Hepatocyte (in vitro differentiated cells): ENCODE measurements at regions not wholly inside any gene's neighbourhood (a gene's known extent, or its start where the extent isn't known, plus 50 kb on each side); places are given as distances from the start of the nearest gene placed in this dataset.

ENCODE experiments used
- DNase-seq: peaks from one replicate; pipeline ENCODE4 v3.0.0-alpha.2; 2016; ENCODE audit warnings: low spot score
- H2AFZ ChIP-seq: fragments of 200-600 bp; sonication (generic); 2 replicates; pipeline ENCODE4 v1.6.0; 2016; ENCODE audit warnings: antibody characterized with exemption, mild to moderate bottlenecking
- H3K27ac ChIP-seq: fragments of 200-600 bp; sonication (generic); 2 replicates; pipeline ENCODE4 v1.5.1; 2016; ENCODE audit warnings: mild to moderate bottlenecking
- H3K27me3 ChIP-seq: fragments of 200-600 bp; sonication (generic); 2 replicates; pipeline ENCODE4 v1.6.1; 2016
- H3K36me3 ChIP-seq: fragments of 200-600 bp; sonication (generic); replicated peaks from 2 replicates; pipeline ENCODE4 v1.5.1; 2016; ENCODE audit warnings: low read depth; ENCODE audit not compliant: insufficient read depth
- H3K4me1 ChIP-seq: fragments of 200-600 bp; sonication (generic); 2 replicates; pipeline ENCODE4 v1.5.1; 2016; ENCODE audit warnings: mild to moderate bottlenecking, moderate library complexity; ENCODE audit not compliant: insufficient read depth
- H3K4me2 ChIP-seq: fragments of 200-600 bp; sonication (generic); 2 replicates; pipeline ENCODE4 v1.6.0; 2016
- H3K4me3 ChIP-seq: fragments of 200-600 bp; sonication (generic); 2 replicates; pipeline ENCODE4 v1.5.1; 2016; ENCODE audit warnings: mild to moderate bottlenecking
- H3K79me2 ChIP-seq: fragments of 200-600 bp; sonication (generic); 2 replicates; pipeline ENCODE4 v1.6.0; 2017; ENCODE audit warnings: mild to moderate bottlenecking
- H3K9me2 ChIP-seq: fragments of 200-600 bp; sonication (generic); replicated peaks from 2 replicates; pipeline ENCODE4 v1.6.0; 2017; ENCODE audit warnings: mild to moderate bottlenecking; ENCODE audit not compliant: insufficient read depth
- H3K9me3 ChIP-seq: fragments of 200-600 bp; sonication (generic); 2 replicates; pipeline ENCODE4 v1.5.1; 2016; ENCODE audit warnings: low read depth, mild to moderate bottlenecking
- H4K20me1 ChIP-seq: fragments of 200-600 bp; sonication (generic); 2 replicates; pipeline ENCODE4 v1.6.0; 2016; ENCODE audit warnings: mild to moderate bottlenecking; ENCODE audit not compliant: insufficient read depth, poor library complexity, severe bottlenecking
- EZH2 ChIP-seq: fragments of 200-600 bp; sonication (generic); IDR thresholded peaks from 2 replicates; pipeline ENCODE4 v1.6.1; 2016; ENCODE audit warnings: antibody characterized with exemption, mild to moderate bottlenecking, borderline replicate concordance
- EZH2phosphoT487 ChIP-seq: fragments of 200-600 bp; sonication (generic); IDR thresholded peaks from one replicate; pipeline ENCODE4 v1.6.1; 2018; ENCODE audit warnings: antibody characterized with exemption, mild to moderate bottlenecking, low read depth, moderate library complexity; ENCODE audit not compliant: unreplicated experiment, severe bottlenecking
- WGBS: methylation state at CpG from one replicate; pipeline ENCODE4 v1.1.6; 2016; ENCODE audit warnings: low lambda C conversion rate; ENCODE audit errors: missing lambda C conversion rate; 5-methylcytosine and 5-hydroxymethylcytosine counted together
- TF ChIP-seq, protein P1 (sequence below): fragments of 200-600 bp; sonication (generic); IDR thresholded peaks from 2 replicates; pipeline ENCODE4 v1.5.1; 2016; ENCODE audit warnings: antibody characterized with exemption, mild to moderate bottlenecking; ENCODE audit not compliant: poor library complexity

- Histone ChIP-seq H3K4me2 (no peak overlapping the region), H3K9me3 (no peaks in the 10 kb centered on the region), H3K27me3 (no peaks in the 10 kb centered on the region), H3K4me3 (no peak overlapping the region), H3K27ac (no peak overlapping the region), H2AFZ (no peak overlapping the region), H3K36me3 (no peaks in the 10 kb centered on the region), H3K4me1 (no peaks in the 10 kb centered on the region), H3K79me2 (no peaks in the 10 kb centered on the region), H3K9me2 (no peaks in the 10 kb centered on the region), H4K20me1 (no peaks in the 10 kb centered on the region)
- DNase-seq = no peak
- WGBS = 64% methylated on average over 2 of the region's 2 CpGs
- TF ChIP-seq EZH2 (no peak), EZH2phosphoT487 (no peak)
- TF ChIP-seq, protein P1, sequence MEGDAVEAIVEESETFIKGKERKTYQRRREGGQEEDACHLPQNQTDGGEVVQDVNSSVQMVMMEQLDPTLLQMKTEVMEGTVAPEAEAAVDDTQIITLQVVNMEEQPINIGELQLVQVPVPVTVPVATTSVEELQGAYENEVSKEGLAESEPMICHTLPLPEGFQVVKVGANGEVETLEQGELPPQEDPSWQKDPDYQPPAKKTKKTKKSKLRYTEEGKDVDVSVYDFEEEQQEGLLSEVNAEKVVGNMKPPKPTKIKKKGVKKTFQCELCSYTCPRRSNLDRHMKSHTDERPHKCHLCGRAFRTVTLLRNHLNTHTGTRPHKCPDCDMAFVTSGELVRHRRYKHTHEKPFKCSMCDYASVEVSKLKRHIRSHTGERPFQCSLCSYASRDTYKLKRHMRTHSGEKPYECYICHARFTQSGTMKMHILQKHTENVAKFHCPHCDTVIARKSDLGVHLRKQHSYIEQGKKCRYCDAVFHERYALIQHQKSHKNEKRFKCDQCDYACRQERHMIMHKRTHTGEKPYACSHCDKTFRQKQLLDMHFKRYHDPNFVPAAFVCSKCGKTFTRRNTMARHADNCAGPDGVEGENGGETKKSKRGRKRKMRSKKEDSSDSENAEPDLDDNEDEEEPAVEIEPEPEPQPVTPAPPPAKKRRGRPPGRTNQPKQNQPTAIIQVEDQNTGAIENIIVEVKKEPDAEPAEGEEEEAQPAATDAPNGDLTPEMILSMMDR = no peak
Observed at GRCh38 chr3:148168347-148168746, 529.4 kb upstream of the AGTR1 start.

DNA sequence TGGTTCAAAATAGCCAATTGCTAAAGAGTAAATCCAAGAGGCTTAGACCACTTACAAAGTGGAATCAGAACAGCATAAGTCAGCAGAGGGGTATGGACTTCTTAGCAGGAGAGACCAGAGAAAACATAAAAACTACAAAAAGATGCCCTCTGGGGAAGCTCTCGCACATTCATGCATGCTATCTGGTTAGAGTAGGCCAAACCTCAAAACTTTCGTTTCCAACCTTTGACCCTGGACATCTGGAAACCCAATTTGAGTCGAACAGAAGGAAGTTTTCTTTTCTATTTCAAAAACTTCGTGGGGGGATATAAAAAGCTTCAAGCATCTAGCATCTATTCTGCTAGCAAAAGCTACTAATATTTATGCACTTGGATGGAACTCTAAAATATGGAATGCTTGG lies 523.9 kb upstream of the AGTR1 start:
- no peak overlapping the region for H3K4me2 ChIP-seq
- H3K9me3 ChIP-seq = no peaks in the 10 kb centered on the region
- no peaks in the 10 kb centered on the region for H3K79me2 ChIP-seq
- no peaks in the 10 kb centered on the region for H3K4me1 ChIP-seq
- no peaks in the 10 kb centered on the region for H3K9me2 ChIP-seq
- no peak overlapping the region for H3K27ac ChIP-seq
- H4K20me1 ChIP-seq = no peaks in the 10 kb centered on the region
- no peak for DNase-seq
- H3K36me3 ChIP-seq = no peaks in the 10 kb centered on the region
- H3K4me3 ChIP-seq = no peak overlapping the region
- no peak overlapping the region for H2AFZ ChIP-seq
- TF ChIP-seq EZH2 (no peak), EZH2phosphoT487 (no peak)
- TF ChIP-seq, protein P1 = no peak
- 78% methylated on average over 4 of the region's 4 CpGs for WGBS
- H3K27me3 ChIP-seq = no peaks in the 10 kb centered on the region

DNA sequence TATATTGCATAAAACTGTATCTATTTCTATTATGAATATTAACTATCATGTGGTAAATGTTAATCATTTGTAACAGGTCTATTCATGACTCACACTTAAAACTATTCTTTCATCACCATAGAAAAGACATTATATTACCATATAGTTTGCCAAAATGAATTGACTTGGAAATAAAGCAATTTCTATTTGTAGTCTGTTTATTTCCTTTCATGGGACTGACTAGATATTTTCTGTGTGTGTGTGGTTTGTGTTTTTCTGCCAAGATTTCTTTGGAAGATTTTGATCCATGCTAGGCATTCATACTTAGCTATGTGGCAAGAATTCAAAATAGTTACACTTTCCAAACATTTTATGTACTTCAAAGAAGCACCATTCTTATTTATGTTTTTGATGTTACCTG lies 522.5 kb upstream of the AGTR1 start:
- H3K27me3 ChIP-seq = no peaks in the 10 kb centered on the region
- H3K79me2 ChIP-seq = no peaks in the 10 kb centered on the region
- no peak overlapping the region for H3K27ac ChIP-seq
- H3K4me1 ChIP-seq = no peaks in the 10 kb centered on the region
- no peak for DNase-seq
- TF ChIP-seq, protein P1 = no peak
- TF ChIP-seq EZH2 = no peak
- no peak for TF ChIP-seq EZH2phosphoT487
- H3K9me2 ChIP-seq = no peaks in the 10 kb centered on the region
- no peak overlapping the region for H3K4me3 ChIP-seq
- H3K36me3 ChIP-seq = no peaks in the 10 kb centered on the region
- H2AFZ ChIP-seq = no peak overlapping the region
- H3K4me2 ChIP-seq = no peak overlapping the region
- no peaks in the 10 kb centered on the region for H3K9me3 ChIP-seq
- H4K20me1 ChIP-seq = no peaks in the 10 kb centered on the region

- Histone ChIP-seq H3K79me2 (no peaks in the 10 kb centered on the region), H3K4me2 (no peak overlapping the region), H3K4me1 (no peaks in the 10 kb centered on the region), H3K27ac (no peak overlapping the region), H4K20me1 (no peaks in the 10 kb centered on the region), H3K9me2 (no peaks in the 10 kb centered on the region), H2AFZ (no peak overlapping the region), H3K27me3 (no peaks in the 10 kb centered on the region), H3K36me3 (no peaks in the 10 kb centered on the region), H3K9me3 (no peaks in the 10 kb centered on the region), H3K4me3 (no peak overlapping the region)
- no peak for DNase-seq
- TF ChIP-seq EZH2 (no peak), EZH2phosphoT487 (no peak)
- TF ChIP-seq, protein P1 = no peak
- 39% methylated on average over 3 of the region's 3 CpGs for WGBS
Observed at GRCh38 chr3:148178503-148178902, 519.2 kb upstream of the AGTR1 start.
